OCI-LY3 (cell line): ENCODE measurements at regions not wholly inside any gene's neighbourhood (a gene's known extent, or its start where the extent isn't known, plus 50 kb on each side); places are given as distances from the start of the nearest gene placed in this dataset.

Experiments used
- H2AFZ ChIP-seq: fragments of 200-600, 300-600 bp; shearing (Covaris generic); 2 replicates; pipeline ENCODE4 v1.6.0; 2014; ENCODE audit warnings: antibody characterized with exemption, low read depth, low read length
- H3K27ac ChIP-seq: fragments of 200-600, 300-600 bp; sonication (generic); 2 replicates; pipeline ENCODE4 v1.5.1; 2014; ENCODE audit warnings: mild to moderate bottlenecking, low read length, moderate library complexity, mixed read lengths
- H3K27me3 ChIP-seq: fragments of 200-600, 300-600 bp; sonication (generic); 2 replicates; pipeline ENCODE4 v1.6.1; 2014; ENCODE audit warnings: low read depth, low read length, mixed read lengths
- H3K36me3 ChIP-seq: fragments of 200-600, 300-600 bp; sonication (generic); replicated peaks from 2 replicates; pipeline ENCODE3; 2014; ENCODE audit warnings: low read depth, low read length, mixed read lengths
- H3K4me1 ChIP-seq: fragments of 300-600, 200-600 bp; sonication (generic); 2 replicates; pipeline ENCODE4 v1.6.1; 2014; ENCODE audit warnings: low read length, mixed read lengths
- H3K4me2 ChIP-seq: fragments of 200-600, 300-600 bp; sonication (generic); 2 replicates; pipeline ENCODE4 v1.6.1; 2014; ENCODE audit warnings: low read length, mixed read lengths
- H3K4me3 ChIP-seq: fragments of 300-600, 200-600 bp; sonication (generic); 2 replicates; pipeline ENCODE4 v1.5.1; 2014; ENCODE audit warnings: antibody characterized with exemption, mild to moderate bottlenecking, low read length, moderate library complexity
- H3K79me2 ChIP-seq: fragments of 300-600, 200-600 bp; shearing (Covaris generic); 2 replicates; pipeline ENCODE4 v1.6.1; 2014; ENCODE audit warnings: mild to moderate bottlenecking, low read length, mixed read lengths
- H3K9ac ChIP-seq: fragments of 300-600, 200-600 bp; shearing (Covaris generic); 2 replicates; pipeline ENCODE4 v1.6.0; 2014; ENCODE audit warnings: mild to moderate bottlenecking, low read length, moderate library complexity
- H3K9me3 ChIP-seq: fragments of 200-600, 300-600 bp; shearing (Covaris generic); 2 replicates; pipeline ENCODE4 v1.6.1; 2014; ENCODE audit warnings: low read length, mixed read lengths; ENCODE audit not compliant: insufficient read depth
- H4K20me1 ChIP-seq: fragments of 200-600, 300-600 bp; sonication (generic); 2 replicates; pipeline ENCODE4 v1.6.1; 2016; ENCODE audit warnings: low read length, mixed read lengths; ENCODE audit not compliant: insufficient read depth
- EZH2phosphoT487 ChIP-seq: fragments of 200-600 bp; shearing (Covaris generic); IDR thresholded peaks from 2 replicates; pipeline ENCODE4 v1.6.1; 2018; ENCODE audit warnings: antibody characterized with exemption, mixed run types, low read depth
- TF ChIP-seq, protein P1 (sequence below): fragments of 200-600, 300-600 bp; sonication (generic); IDR thresholded peaks from 2 replicates; pipeline ENCODE4 v1.5.1; 2014; ENCODE audit warnings: antibody characterized with exemption, low read length, low read depth

DNA sequence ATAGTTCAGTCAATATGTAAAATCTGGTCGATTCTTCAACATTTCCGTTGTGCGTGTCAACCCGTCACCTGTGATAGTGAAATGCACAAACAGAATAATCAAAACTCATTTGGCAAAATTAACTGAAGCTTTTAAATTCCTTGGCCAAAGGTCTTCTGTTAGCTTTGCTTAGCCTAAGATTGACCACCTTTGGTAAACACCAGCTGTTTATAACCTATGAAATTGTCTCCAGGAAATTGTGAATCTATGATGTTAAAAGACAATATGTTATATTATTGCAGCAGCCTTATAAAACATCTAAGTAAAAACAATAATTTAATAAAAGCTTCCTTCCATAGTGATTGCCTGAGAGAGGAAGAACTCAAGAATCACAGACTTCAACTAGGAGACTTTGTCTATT is 196.8 kb downstream of the IL15 start:
- H3K27ac ChIP-seq, result no peak overlapping the region
- no peak overlapping the region for H3K4me2 ChIP-seq
- H3K4me3 ChIP-seq, result no peak overlapping the region
- no peaks in the 10 kb centered on the region for H4K20me1 ChIP-seq
- H3K36me3 ChIP-seq, result no peaks in the 10 kb centered on the region
- TF ChIP-seq, protein P1, sequence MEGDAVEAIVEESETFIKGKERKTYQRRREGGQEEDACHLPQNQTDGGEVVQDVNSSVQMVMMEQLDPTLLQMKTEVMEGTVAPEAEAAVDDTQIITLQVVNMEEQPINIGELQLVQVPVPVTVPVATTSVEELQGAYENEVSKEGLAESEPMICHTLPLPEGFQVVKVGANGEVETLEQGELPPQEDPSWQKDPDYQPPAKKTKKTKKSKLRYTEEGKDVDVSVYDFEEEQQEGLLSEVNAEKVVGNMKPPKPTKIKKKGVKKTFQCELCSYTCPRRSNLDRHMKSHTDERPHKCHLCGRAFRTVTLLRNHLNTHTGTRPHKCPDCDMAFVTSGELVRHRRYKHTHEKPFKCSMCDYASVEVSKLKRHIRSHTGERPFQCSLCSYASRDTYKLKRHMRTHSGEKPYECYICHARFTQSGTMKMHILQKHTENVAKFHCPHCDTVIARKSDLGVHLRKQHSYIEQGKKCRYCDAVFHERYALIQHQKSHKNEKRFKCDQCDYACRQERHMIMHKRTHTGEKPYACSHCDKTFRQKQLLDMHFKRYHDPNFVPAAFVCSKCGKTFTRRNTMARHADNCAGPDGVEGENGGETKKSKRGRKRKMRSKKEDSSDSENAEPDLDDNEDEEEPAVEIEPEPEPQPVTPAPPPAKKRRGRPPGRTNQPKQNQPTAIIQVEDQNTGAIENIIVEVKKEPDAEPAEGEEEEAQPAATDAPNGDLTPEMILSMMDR, result no peak
- no peak for TF ChIP-seq EZH2phosphoT487
- H3K4me1 ChIP-seq, result peaks cover 17% of the 10 kb centered on the region
- H2AFZ ChIP-seq, result no peak overlapping the region
- H3K9me3 ChIP-seq, result peaks cover 3% of the 10 kb centered on the region; the same call in 1 of the 2 replicates
- no peaks in the 10 kb centered on the region for H3K27me3 ChIP-seq
- H3K9ac ChIP-seq, result no peak overlapping the region
- no peaks in the 10 kb centered on the region for H3K79me2 ChIP-seq

DNA sequence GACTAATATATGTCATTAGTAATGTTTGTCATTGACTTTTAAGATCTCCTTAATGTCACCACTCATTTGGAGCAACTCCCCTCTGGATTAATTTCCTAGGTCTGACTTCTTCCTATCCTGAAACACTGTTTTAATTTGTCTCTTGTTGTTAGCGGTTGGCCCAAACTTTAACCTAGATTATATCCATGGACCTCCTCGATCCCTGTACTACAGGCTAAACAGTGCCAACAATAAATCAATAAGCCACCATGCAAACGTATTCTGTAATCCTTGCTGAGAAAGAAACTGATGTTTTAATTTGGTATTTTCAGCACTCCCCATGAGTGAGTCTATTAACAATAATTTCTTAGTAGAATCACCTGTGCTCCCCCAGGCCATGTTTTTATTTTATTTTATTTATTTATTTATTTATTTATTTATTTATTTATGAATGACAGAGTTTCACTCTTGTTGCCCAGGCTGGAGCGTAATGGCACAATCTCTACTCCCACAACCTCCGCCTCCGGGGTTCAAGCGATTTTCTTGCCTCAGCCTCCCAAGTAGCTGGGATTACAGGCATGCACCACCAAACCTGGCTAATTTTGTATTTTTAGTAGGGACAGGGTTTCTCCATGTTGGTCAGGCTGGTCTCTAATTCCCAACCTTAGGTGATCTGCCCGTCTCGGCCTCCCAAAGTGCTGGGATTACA is 204.1 kb downstream of the IL15 start:
- H3K27me3 ChIP-seq, result no peaks in the 10 kb centered on the region
- no peak overlapping the region for H3K9ac ChIP-seq
- H3K79me2 ChIP-seq, result no peaks in the 10 kb centered on the region
- H3K9me3 ChIP-seq, result no peaks in the 10 kb centered on the region
- no peak overlapping the region for H3K4me3 ChIP-seq
- no peak overlapping the region for H3K4me2 ChIP-seq
- no peak overlapping the region for H2AFZ ChIP-seq
- H3K27ac ChIP-seq, result no peak overlapping the region
- TF ChIP-seq EZH2phosphoT487, result no peak
- TF ChIP-seq, protein P1, result no peak
- no peaks in the 10 kb centered on the region for H4K20me1 ChIP-seq
- H3K36me3 ChIP-seq, result no peaks in the 10 kb centered on the region
- no peaks in the 10 kb centered on the region for H3K4me1 ChIP-seq

DNA sequence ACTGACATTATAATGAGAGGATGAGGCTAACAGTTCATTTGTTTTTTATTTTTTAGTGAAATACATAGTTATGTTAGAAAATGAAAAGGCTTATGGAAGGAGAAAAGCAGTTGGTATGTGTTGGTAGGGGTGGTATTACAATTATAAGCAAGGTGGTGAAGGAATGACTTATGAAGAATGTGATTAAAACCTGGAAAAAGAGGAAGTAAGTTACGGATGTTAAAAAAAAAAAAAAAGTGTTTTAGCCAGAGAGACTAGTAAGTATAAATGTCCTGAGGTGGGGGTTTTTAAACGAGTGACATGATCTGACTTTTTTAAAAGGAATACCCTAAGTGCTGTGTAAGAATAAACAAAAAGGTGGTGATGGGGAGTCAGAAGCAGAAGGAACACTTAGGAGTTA is 206.8 kb downstream of the IL15 start:
- no peaks in the 10 kb centered on the region for H3K9me3 ChIP-seq
- no peaks in the 10 kb centered on the region for H3K79me2 ChIP-seq
- no peaks in the 10 kb centered on the region for H4K20me1 ChIP-seq
- H2AFZ ChIP-seq, result no peak overlapping the region
- H3K4me1 ChIP-seq, result no peaks in the 10 kb centered on the region
- no peak overlapping the region for H3K4me2 ChIP-seq
- no peak for TF ChIP-seq EZH2phosphoT487
- TF ChIP-seq, protein P1, result no peak
- H3K27ac ChIP-seq, result no peak overlapping the region
- H3K27me3 ChIP-seq, result no peaks in the 10 kb centered on the region
- no peaks in the 10 kb centered on the region for H3K36me3 ChIP-seq
- no peak overlapping the region for H3K4me3 ChIP-seq
- no peak overlapping the region for H3K9ac ChIP-seq

DNA sequence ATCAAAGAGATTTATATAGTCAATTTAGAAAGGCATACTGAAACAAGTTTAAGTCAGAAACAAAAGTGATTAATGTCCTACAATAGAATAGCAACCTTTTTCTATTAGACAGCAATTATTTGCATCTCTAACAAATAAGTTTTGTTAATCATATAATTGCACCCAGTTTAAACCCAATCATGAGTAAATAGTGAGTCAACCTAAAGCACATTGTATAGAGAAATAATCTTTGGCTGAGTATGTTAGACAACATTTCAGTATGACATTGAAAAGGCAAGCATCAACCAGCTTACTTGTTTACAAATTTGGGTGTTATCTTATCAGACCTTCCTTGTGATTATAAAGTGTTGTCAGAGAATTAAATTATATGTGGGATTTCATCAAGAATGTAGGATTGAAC is 209.5 kb downstream of the IL15 start:
- Histone ChIP-seq H3K36me3 (no peaks in the 10 kb centered on the region), H3K9me3 (no peaks in the 10 kb centered on the region), H3K4me3 (no peak overlapping the region), H3K9ac (no peak overlapping the region), H3K79me2 (no peaks in the 10 kb centered on the region), H2AFZ (no peak overlapping the region), H3K4me2 (no peak overlapping the region), H3K27me3 (no peaks in the 10 kb centered on the region), H3K4me1 (no peaks in the 10 kb centered on the region), H4K20me1 (no peaks in the 10 kb centered on the region), H3K27ac (no peak overlapping the region)
- no peak for TF ChIP-seq EZH2phosphoT487
- TF ChIP-seq, protein P1, result no peak
